ENCODE measurements at regions not wholly inside any gene's neighbourhood (a gene's known extent, or its start where the extent isn't known, plus 50 kb on each side); places are given as distances from the start of the nearest gene placed in this dataset.

GRCh38 chr11:131137046-131137445 lies 220.8 kb upstream of the SNX19 start (continued):
- TF ChIP-seq JAZF1 (CRISPR knock-in tag; IDR thresholded peaks at IDR 0.05) = no peak
- no peak for TF ChIP-seq RORB (CRISPR knock-in tag; IDR thresholded peaks at IDR 0.05)
- TF ChIP-seq KAT7 (CRISPR knock-in tag; IDR thresholded peaks at IDR 0.05; ENCODE audit: borderline replicate concordance) = no peak
- TF ChIP-seq ETV6 (CRISPR knock-in tag; IDR thresholded peaks at IDR 0.05) = no peak
- TF ChIP-seq ELF4 (CRISPR knock-in tag; IDR thresholded peaks at IDR 0.05; ENCODE audit: low read depth) = no peak
- TF ChIP-seq NFE2L1 (CRISPR knock-in tag; IDR thresholded peaks at IDR 0.05) = no peak
- TF ChIP-seq ARID4B (CRISPR knock-in tag; IDR thresholded peaks at IDR 0.05; ENCODE audit: borderline replicate concordance) = no peak
- no peak for TF ChIP-seq STAT6 (CRISPR knock-in tag; conservative IDR thresholded peaks at IDR 0.05; ENCODE audit: low read depth)
- TF ChIP-seq FOXK1 (CRISPR knock-in tag; IDR thresholded peaks at IDR 0.05) = no peak
- no peak for TF ChIP-seq NR1H2 (CRISPR knock-in tag; IDR thresholded peaks at IDR 0.05)
- TF ChIP-seq E2F1 (CRISPR knock-in tag; IDR thresholded peaks at IDR 0.05) = no peak

DNA sequence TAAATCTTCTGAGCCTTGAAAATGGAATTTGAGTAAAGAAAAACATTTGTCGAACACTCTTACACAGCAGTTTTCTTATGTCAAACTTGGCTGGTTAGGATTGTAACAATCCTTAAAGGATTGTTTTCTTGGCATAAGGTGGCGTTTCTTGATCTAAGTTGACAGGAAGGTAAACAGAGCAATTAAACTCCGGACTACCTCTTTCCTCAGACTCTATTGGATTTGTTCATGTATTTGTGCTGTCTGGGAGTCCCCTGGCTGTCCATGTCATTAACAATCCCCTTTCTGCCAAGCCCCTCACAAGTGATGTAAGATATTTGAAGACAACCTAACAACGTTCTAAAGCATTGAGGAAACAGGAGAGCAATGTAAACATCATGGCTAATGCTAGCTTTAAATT lies 222.5 kb upstream of the SNX19 start:
- ATAC-seq (no peak), DNase-seq (ENCODE audit: low spot score) (no peak)
- no peak overlapping the region for H3K4me3 Mint-ChIP-seq
- H3K36me3 Mint-ChIP-seq = no peaks in the 10 kb centered on the region
- TF ChIP-seq, protein P1, sequence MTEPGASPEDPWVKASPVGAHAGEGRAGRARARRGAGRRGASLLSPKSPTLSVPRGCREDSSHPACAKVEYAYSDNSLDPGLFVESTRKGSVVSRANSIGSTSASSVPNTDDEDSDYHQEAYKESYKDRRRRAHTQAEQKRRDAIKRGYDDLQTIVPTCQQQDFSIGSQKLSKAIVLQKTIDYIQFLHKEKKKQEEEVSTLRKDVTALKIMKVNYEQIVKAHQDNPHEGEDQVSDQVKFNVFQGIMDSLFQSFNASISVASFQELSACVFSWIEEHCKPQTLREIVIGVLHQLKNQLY (CRISPR knock-in tag; IDR thresholded peaks at IDR 0.05) = no peak
- no peak for TF ChIP-seq HMGA2 (CRISPR knock-in tag; IDR thresholded peaks at IDR 0.05)
- no peak for TF ChIP-seq ZNF423 (CRISPR knock-in tag; IDR thresholded peaks at IDR 0.05)
- TF ChIP-seq, protein P2, sequence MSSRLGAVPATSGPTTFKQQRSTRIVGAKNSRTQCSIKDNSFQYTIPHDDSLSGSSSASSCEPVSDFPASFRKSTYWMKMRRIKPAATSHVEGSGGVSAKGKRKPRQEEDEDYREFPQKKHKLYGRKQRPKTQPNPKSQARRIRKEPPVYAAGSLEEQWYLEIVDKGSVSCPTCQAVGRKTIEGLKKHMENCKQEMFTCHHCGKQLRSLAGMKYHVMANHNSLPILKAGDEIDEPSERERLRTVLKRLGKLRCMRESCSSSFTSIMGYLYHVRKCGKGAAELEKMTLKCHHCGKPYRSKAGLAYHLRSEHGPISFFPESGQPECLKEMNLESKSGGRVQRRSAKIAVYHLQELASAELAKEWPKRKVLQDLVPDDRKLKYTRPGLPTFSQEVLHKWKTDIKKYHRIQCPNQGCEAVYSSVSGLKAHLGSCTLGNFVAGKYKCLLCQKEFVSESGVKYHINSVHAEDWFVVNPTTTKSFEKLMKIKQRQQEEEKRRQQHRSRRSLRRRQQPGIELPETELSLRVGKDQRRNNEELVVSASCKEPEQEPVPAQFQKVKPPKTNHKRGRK (CRISPR knock-in tag; IDR thresholded peaks at IDR 0.05; ENCODE audit: borderline replicate concordance) = no peak
- TF ChIP-seq NFATC4 (CRISPR knock-in tag; IDR thresholded peaks at IDR 0.05) = no peak
- no peak for TF ChIP-seq JAZF1 (CRISPR knock-in tag; IDR thresholded peaks at IDR 0.05)
- no peak for TF ChIP-seq ZNF317 (CRISPR knock-in tag; IDR thresholded peaks at IDR 0.05; ENCODE audit: borderline replicate concordance, low read depth)
- TF ChIP-seq, protein P3, sequence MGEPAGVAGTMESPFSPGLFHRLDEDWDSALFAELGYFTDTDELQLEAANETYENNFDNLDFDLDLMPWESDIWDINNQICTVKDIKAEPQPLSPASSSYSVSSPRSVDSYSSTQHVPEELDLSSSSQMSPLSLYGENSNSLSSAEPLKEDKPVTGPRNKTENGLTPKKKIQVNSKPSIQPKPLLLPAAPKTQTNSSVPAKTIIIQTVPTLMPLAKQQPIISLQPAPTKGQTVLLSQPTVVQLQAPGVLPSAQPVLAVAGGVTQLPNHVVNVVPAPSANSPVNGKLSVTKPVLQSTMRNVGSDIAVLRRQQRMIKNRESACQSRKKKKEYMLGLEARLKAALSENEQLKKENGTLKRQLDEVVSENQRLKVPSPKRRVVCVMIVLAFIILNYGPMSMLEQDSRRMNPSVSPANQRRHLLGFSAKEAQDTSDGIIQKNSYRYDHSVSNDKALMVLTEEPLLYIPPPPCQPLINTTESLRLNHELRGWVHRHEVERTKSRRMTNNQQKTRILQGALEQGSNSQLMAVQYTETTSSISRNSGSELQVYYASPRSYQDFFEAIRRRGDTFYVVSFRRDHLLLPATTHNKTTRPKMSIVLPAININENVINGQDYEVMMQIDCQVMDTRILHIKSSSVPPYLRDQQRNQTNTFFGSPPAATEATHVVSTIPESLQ (CRISPR knock-in tag; IDR thresholded peaks at IDR 0.05) = no peak
- TF ChIP-seq ZNF138 (CRISPR knock-in tag; conservative IDR thresholded peaks at IDR 0.05) = no peak
- no peak for TF ChIP-seq RELA (CRISPR knock-in tag; IDR thresholded peaks at IDR 0.05; ENCODE audit: borderline replicate concordance)
- TF ChIP-seq ZNF671 (CRISPR knock-in tag; IDR thresholded peaks at IDR 0.05) = no peak
- TF ChIP-seq, protein P4, sequence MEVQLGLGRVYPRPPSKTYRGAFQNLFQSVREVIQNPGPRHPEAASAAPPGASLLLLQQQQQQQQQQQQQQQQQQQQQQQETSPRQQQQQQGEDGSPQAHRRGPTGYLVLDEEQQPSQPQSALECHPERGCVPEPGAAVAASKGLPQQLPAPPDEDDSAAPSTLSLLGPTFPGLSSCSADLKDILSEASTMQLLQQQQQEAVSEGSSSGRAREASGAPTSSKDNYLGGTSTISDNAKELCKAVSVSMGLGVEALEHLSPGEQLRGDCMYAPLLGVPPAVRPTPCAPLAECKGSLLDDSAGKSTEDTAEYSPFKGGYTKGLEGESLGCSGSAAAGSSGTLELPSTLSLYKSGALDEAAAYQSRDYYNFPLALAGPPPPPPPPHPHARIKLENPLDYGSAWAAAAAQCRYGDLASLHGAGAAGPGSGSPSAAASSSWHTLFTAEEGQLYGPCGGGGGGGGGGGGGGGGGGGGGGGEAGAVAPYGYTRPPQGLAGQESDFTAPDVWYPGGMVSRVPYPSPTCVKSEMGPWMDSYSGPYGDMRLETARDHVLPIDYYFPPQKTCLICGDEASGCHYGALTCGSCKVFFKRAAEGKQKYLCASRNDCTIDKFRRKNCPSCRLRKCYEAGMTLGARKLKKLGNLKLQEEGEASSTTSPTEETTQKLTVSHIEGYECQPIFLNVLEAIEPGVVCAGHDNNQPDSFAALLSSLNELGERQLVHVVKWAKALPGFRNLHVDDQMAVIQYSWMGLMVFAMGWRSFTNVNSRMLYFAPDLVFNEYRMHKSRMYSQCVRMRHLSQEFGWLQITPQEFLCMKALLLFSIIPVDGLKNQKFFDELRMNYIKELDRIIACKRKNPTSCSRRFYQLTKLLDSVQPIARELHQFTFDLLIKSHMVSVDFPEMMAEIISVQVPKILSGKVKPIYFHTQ (CRISPR knock-in tag; IDR thresholded peaks at IDR 0.05) = no peak
- no peaks in the 10 kb centered on the region; the same call in 1 of the 2 replicates for H3K27me3 Mint-ChIP-seq (ENCODE audit: low read depth)
- POLR2A ChIA-PET = no interaction called here
- no peaks in the 10 kb centered on the region for H3K4me1 Mint-ChIP-seq
- H3K9me3 Mint-ChIP-seq = no peaks in the 10 kb centered on the region
- no peak overlapping the region for H3K27ac Mint-ChIP-seq
- CTCF ChIA-PET = no interaction called here
